ACHN (cell line): ENCODE measurements at regions not wholly inside any gene's neighbourhood (a gene's known extent, or its start where the extent isn't known, plus 50 kb on each side); places are given as distances from the start of the nearest gene placed in this dataset.
A peak's percentile ranks its signal among the peaks of the same experiment; 100 is the strongest.

Source experiments
- DNase-seq: peaks from one replicate; pipeline ENCODE4 v3.0.0-alpha.2; 2015
- in situ Hi-C: cut with HindIII; loops from 2 replicates; pipeline ENCODE4 v1.10.0; 2017; ENCODE audit warnings: low sequenced_read_pairs, low pct_ligation_motif_present, low pct_unique_long_range_greater_than_20kb

DNA sequence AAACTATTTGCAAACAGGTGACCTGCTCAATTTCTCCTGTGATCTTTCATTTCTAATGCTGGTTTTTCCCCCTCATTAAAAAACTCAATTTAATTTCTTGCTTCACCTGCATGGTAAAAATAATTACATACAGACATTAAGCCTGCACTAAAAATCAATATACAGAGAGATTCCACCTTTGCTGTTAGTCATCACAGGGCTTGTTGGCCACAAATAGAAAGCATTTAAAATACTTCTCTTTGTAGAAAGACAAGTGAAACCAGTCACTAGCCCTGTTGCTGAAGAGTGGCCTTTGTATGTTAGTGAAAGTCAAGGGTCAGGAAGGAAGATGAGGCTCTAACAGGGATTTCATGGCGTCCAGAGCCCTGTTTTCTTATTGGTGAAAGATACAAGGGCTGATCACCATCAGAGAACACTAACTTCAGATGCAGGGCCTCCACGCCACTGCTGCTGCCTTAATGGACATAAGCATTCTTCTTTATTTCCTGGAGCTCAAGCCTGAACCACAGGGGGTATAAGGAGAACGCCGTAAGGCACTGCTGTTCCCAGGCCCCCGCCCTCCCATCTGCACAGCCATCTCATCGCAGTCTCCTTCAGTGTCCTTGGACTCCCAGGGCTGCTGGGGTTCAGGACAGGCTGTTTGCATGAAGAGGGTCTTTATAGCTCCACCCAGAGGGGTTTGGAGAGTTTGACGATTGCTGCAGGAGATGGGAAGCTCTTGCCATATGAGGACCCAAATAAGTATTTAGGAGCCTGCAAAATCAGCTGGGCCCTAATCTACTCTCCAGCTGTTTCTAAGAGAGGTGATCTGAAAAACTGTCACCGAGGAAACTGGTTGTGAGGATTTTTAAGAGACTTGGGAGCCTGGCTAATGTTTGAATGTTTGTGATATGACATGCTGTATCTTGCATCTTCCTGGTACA lies 117.3 kb upstream of the IRF2BP2 start:
- DNase-seq: no peak
- in situ Hi-C loops: loop anchor here (25.0 kb wide), 1 partner anchor 110 kb away; no protein-coding TSS in a partner anchor

DNA sequence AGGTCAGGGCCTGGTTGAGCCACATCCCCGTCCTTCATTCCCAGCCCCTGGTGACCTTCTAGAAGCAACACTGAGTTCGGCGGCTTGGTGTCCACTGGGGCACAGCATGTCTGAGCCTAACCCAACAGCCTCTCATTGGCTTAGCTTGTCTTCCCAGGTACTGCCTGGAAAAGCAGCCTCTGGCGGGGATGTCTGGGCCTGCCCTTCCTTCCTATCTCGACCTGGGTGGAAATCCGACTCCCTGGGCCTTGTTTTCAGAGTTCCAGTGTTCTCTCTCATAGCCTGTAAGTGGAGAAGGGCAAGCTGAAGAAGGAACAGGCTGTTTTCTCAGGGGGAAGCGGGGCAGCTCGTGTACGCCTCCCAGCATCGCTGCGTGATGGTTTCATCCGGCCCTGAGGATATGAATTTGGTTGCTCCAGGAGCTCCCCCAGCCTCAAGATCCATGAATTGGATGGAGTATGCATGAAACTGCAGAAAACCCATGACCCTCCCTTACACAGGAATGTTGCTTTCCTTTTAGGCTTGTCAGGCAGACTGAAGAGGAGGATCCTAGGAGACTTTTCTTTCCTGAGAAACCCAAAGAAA lies 116.5 kb upstream of the IRF2BP2 start:
- in situ Hi-C loops: loop anchor here (25.0 kb wide), 1 partner anchor 111 kb away; no protein-coding TSS in a partner anchor
- DNase-seq: no peak

- no peak for DNase-seq
- in situ Hi-C loops: loop anchor here (25.0 kb wide), 1 partner anchor 112 kb away; no protein-coding TSS in a partner anchor
Observed at GRCh38 chr1:234725177-234726132, 115.5 kb upstream of the IRF2BP2 start.

- no peak for DNase-seq
- in situ Hi-C loops: loop anchor here (25.0 kb wide), 1 partner anchor 113 kb away; no protein-coding TSS in a partner anchor
Observed at GRCh38 chr1:234724516-234725176, 114.7 kb upstream of the IRF2BP2 start.

GRCh38 chr1:234722904-234723720 lies 113.1 kb upstream of the IRF2BP2 start:
- in situ Hi-C loops: no loop called here
- DNase-seq: peak; percentile 52

DNA sequence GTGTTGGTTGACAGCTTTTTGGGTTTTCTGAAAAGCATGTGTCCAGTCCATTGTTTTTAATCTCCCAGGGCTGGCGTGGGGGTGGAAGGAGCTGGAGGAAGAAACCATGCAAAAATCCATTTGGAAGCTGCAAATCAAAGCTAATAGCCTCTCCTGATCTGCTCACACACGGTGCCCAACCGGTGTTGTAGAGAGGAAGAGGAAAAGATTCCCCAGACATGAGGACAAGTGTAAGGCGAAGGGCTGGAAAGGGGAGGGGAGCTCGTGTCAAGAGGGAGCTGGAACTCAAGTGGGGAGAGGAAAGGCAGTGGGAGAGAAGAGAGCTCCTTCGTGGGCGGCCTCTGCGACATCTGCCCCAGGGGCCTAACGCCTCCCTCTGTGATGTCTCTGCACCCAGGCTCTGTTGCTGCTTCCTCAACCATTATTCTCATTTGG lies 112.3 kb upstream of the IRF2BP2 start:
- DNase-seq: no peak
- in situ Hi-C loops: no loop called here

- no peak for DNase-seq
- in situ Hi-C loops: no loop called here
Observed at GRCh38 chr1:234721476-234722269, 111.7 kb upstream of the IRF2BP2 start.

DNA sequence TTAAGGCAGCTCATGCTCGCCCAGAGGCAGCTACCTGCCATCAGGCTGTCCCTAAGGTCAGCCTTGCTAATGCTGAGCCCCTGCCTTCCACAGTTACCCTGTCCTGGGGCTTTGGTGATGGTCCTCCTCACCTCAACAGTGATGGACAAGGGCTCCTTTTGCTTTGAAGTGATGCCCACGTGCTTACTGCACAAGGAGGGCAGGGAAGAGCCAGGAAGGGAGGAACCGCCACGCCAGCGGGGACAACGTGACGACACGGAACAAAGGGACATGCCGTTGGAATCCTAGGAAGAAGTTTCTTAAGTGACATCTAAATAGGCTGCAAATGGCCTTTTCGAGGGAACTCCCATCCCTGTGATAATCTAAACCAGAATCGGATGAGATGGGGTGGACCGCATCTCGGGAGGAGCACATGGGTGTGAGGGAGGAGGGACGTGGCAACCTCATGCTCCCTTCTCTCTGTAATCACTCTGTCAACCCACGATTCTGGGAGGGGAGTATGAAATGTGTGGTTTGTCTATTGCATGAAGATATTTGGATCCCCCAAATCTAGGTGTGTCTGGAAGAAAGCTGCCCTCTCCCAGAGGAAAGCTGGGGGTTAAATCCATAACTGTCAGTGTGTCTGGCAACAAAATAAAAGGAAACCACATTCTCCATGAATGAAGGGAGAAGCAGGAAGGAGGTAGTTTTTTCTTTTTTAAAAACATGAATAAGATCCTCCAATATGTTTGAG lies 110.9 kb upstream of the IRF2BP2 start:
- in situ Hi-C loops: no loop called here
- DNase-seq: no peak

GRCh38 chr1:234719454-234720251 lies 109.7 kb upstream of the IRF2BP2 start:
- DNase-seq: no peak
- in situ Hi-C loops: no loop called here

- in situ Hi-C loops: no loop called here
Observed at GRCh38 chr1:234718496-234719453, 108.8 kb upstream of the IRF2BP2 start.

GRCh38 chr1:234716908-234717375 lies 107.0 kb upstream of the IRF2BP2 start:
- no peak for DNase-seq
- in situ Hi-C loops: no loop called here

More at GRCh38 chr1:234718496-234719453, 108.8 kb upstream of the IRF2BP2 start:
- DNase-seq: no peak

GRCh38 chr1:234715252-234716014 lies 105.5 kb upstream of the IRF2BP2 start:
- in situ Hi-C loops: no loop called here
- DNase-seq: no peak

DNA sequence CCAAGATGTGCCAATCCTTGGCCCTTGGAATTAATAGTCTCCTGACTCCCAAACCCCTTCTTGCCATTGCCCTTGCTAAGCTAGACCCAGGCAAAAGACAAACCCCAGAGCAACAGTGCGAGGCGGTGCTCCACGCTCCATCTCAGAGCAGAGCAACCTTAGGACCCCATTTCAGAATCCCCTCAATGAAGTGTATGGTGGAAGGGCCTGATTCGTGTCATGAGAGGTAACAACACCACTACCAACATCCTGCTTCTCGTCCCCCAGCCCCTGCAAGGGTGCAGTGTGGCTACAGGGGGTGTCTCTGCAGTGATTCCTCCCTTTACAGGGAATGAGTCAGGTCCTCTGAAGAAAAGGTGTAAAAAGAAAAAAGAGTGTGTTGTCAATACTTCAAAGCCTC lies 103.9 kb upstream of the IRF2BP2 start:
- DNase-seq: no peak
- in situ Hi-C loops: no loop called here
